GM21528 (cell line): ENCODE measurements at regions not wholly inside any gene's neighbourhood (a gene's known extent, or its start where the extent isn't known, plus 50 kb on each side); places are given as distances from the start of the nearest gene placed in this dataset.
"Not testable (repeated sequence)": the region's sequence is repeated elsewhere in the genome, so short reads cannot be mapped to it uniquely, and the experiment has no call there.

ENCODE experiments used
- ATAC-seq: cut with Tn5 transposase; IDR thresholded peaks from one replicate; pipeline ENCODE4 v1.9.1; 2021; ENCODE audit warnings: mild to moderate bottlenecking, moderate library complexity; ENCODE audit not compliant: unreplicated experiment, low FRiP score

DNA sequence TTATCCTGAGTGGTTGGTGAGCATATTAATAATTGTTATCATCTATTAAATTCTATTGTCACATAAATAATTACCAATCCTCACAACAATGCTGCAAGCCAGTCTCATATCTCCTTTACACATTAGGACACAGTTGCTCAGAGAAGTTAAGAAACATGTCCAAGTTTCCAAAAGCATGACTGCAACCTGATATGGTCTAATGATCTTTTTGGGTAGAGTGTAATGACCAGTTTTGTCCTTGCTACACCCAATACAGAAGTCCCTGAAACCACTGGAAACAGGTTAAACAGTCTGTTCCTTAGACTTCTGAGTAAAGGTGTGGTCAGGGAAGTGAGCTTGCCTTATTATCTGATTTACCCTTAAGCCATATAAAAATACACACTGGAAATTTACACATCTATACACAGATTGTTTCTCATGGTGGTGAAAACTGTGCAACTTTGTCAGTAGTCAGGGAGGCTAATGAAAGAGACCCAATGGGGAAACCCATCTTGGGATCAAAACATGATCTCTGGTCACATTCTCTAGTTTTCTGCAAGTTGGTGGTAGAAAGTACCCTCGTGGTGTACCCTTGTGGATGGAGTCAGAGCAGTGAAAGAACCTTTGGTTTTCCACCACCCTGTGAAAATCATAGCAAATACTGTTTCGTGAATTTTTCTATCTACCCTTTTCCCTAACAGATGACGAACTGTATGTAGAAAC, 146.0 kb upstream of the KLF12 start:
- no peak for ATAC-seq

DNA sequence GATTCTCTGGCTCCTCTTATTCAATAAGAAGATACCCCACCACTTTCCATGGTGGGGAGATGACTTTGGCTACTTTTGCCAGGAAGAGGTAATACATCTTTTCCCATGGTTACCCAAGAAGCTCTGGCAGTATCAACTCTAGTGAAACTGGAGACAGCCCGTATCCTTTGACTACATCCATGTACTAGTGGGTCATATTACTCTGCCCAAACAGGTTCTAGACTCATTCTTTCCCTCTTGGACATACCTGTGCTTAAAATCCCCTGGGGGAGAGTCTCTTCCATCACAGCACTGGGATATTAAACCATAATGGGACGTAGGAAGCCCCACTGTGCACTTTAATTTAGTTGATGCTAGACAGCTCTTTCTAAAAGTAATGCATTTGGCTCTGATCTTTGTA, 144.7 kb upstream of the KLF12 start:
- no peak for ATAC-seq

DNA sequence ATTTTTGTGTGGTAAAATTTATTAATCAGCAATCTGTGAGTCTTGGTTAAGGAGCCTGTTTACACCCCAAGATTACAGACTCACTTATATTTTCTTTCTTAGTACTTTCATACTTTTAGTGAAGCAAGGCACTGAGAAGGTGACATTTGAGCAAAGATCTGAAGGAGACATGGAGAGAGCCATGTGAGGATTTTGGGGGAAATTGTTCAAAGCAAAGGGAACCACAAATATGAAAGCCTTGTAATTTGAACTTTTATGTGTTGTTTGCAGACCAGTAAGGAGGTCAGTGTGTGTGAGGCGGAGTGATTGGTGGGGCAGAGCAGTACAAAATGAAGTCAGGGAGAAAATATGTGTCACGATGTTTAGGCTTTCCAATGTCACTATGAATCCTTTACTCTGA, 140.7 kb upstream of the KLF12 start:
- ATAC-seq = no peak

DNA sequence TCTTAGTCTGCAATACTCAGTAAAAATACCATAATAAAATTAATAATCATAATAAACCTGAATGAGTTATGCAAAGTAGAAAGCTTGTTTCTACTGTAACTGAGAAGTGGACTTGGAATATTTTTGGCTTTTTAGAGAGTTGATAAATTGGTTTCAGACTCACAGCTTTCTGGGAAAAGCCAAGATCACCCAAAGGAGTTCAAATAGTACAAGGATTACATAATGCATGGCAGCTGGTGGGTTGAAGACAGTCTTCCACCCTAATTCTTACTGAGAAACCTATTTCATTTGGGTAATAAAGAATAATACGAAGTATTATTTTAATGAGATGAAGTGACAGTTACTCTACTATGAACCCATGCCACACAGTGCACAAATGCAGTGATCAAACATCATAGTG, 139.4 kb upstream of the KLF12 start:
- ATAC-seq = no peak

DNA sequence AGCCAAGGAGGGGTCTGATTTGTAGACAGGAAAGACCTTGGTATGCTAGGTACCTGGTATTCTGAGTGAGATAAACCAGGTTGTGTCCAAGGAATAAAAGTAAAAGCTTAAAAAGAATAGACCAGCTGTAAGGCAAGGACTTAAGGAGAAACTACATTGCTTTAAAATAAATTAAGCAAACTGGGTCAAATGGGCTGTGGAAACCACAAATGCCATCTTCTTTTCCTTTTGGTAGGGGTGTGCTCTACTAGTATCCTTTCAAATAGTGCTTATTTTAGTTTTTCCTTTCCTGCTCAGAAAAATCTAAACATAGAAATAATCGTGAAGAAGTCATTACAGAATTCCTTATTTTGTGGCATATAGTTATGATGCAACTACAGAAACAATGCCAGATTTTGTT, 138.6 kb upstream of the KLF12 start:
- ATAC-seq = no peak

DNA sequence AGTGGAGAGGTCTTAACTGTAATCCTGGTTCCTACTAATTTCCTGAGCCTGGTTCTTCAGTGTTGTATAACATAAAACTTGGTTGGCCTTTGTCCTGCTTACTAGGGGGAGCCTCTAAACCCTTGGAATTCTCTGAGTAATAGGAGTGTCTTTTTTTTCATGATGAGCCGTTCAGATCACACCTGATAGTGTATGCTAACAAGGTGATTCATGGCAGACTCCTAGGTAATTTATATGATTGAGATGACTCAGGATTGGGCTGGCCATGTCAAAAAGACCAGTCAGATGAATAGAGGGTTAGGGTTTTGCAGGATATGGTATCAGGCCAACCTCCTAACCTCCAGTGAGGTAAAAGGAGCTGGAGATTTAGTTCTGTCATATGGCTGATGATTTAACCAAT, 135.8 kb upstream of the KLF12 start:
- ATAC-seq = no peak

DNA sequence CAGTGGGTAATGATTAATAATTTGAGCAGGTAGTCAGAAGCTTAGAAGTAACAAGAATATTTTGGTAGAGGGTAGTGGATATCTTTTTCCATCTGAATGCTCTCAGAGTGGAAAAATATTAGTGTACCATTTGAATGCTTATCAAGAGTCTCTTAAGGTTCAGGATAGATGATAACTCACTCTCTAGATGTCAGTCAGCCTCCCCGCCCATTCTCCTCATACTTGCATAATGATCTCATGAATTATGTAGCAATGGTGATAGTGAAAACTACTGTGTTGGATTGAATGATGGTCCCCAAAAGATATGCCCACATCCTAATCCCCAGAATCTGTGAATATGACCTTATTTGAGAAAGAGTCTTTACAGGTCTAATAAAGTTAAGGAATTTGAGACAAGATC, 132.7 kb upstream of the KLF12 start:
- ATAC-seq = no peak

DNA sequence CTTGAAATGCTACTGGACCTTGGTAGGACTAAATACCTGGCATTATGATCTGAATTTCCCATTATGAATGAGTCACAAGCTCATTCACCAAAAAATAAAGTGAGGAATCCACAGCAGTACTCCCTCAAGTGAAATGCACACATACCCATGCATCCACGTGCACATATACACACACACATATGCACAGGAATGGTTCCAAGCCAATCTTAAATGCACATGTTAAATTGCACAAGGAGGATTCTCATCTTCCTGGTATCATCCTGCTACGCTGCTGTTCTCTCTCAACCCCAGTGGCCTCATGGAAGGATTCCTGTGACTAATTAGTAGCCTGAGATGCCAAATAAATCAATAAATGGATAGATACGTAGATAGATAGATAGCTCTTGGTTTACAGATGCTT, 132.1 kb upstream of the KLF12 start:
- no peak for ATAC-seq

DNA sequence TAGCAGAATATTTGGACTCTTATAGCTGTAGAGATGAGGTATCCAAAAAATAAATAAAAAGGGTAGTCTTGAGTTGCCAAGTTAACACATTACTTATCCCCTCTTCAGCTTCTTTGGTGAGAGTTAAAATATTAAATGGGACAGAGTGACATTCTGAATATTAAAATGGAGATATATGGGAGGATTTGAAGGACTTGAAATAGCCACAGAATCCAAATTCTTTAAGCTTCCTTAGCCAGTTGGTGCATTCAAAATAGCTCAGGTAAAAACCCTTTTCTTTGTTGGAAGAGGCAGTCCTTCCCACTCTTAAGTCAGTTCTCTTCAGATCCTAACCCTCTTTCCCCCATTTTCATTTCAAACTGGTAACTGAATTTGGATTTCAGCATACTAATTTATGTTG, 130.1 kb upstream of the KLF12 start:
- ATAC-seq = no peak

DNA sequence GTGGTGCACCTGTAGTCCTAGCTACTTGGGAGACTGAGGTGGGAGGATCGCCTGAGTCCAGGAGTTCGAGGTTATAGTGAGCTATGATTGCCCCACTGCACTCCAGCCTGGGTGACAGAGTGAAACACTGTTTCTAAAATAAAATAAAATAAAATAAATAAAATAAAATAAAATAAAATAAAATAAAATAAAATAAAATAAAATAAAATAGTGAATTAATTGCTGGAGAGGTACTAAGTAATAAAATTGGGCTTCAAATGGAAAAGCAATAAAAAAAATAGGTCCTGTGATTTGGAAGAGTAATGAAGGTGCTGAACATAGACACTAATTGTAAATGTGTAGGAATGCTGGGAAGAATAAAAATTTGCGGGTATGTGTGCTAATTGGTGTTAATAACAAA, 126.2 kb upstream of the KLF12 start:
- not testable (repeated sequence) for ATAC-seq

DNA sequence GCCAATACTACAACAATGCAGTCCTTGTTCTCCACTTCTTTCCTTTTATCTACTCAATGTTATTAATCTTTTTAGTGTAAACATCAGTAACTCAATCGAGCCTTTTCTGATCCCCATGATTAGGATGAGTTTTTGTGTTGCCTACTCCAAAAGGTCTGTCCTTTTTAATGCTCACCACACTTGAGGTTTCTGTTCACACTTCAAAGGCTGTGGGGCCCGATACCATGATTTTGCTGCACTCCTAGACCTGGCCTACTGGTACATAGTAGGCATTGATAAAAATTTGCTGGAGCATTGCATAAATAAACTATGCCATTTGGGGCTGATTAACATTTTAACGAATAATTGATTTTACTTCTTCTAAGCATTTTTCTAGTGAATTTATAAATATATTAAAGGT, 125.4 kb upstream of the KLF12 start:
- no peak for ATAC-seq

DNA sequence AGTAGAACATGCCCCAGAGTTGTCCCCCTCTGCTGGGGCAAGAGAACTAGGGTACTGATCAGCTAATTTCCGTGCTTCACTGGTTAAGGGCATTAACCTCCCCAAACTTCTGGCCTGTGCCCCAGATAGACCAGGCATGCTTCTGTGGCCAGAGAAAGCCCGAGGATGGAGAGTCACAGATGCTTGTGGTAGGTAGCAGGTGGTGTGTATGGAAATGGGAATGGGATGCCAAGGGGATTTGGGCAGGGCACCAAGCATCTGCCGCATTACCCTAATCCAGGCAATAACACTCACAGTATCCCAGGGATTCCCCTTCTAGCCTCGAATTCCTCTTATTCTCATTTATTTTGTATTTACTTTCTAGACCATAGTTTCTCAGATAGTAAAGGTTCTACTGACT, 124.8 kb upstream of the KLF12 start:
- ATAC-seq = no peak

DNA sequence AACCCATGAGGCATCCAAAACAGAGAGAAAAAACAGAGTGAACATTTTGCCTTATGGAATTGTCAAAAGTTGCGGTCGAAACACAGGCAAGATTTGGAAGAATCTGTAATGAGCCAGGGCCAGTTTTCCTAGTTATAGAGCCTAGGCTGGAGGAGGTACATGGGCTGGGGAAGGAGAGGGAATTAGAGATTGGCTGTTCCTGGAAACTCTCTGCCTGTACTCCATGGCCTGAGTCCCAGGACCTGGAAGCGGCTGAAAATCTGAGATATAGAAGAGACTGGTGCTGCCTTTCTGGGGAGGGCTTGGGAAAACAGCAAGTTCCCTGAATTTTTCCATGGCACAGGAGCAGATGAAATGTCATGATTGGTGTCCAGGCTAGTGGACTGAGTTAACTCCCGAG, 122.8 kb upstream of the KLF12 start:
- no peak for ATAC-seq

DNA sequence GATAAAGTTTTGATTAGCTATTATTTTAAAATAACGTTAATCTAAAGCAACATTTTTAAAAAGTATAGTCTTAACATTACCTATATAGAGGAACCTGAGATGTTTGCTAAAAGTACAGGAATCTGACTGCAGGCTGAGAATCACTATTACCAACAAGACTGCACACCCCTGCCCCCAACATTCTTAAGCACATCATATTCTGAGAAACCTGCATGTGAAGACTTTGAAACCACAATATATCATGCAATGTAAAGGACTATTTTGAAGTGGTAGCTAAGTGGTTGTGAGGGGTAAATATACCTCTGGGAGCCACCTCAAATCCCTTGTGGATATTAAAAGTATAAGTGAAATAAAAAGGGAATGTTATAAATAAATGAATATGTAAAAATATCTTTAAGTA, 119.0 kb upstream of the KLF12 start:
- ATAC-seq = no peak

DNA sequence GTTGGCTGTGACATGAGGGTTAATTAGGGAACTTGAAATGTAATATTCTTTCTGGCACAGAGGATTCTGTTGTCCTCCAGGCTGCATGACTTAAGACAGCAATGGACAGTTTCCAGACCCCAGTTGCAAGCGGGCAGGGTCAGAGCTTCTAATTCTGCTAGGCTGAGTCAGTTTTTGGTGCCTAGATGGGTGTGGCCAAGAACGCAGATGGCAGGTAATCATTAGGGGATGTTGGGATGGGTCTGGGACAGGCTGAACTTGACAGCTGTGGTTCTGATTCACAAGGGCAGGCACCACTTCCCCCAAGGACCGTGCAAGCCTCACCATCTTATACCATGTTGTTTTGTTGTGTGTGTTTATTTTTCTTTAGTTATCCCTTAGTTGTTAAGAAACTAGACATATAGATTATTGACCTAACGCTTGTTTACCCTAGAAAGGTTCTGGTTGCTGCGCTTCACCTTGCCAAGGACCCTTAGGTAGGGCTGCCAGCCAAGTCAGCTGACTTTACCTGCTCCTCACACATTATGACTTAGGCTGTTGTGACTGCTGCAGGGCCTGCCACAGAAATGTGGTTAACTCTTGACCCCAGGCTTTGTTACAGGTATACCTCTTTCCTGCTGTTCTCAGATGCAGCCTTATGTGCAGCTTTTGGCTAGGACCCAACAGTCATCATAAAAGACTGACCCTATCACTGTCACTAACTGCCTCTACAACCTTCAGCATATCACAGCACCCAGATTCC, 117.7 kb upstream of the KLF12 start:
- no peak for ATAC-seq

DNA sequence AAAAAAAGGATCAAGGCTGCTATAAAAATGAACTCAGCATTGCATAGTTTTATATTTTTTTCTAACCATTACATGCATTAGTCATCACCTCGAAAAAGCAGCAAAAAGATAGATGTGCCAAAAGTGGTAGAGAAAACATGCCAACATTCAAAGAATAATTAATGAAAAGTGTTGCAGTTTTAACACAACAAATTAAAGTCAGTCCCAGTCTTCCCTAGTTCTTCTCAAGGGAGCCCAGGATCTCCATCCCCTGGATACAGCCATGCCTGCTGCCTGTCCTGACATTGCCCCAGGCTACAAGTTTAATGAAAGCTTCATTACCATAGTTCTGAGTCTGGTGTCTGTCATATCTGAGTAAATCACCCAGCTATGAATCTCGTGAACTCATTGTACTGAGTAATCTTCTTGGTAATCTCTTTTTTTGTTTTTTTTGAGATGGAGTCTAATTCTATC, 116.6 kb upstream of the KLF12 start:
- ATAC-seq = no peak

DNA sequence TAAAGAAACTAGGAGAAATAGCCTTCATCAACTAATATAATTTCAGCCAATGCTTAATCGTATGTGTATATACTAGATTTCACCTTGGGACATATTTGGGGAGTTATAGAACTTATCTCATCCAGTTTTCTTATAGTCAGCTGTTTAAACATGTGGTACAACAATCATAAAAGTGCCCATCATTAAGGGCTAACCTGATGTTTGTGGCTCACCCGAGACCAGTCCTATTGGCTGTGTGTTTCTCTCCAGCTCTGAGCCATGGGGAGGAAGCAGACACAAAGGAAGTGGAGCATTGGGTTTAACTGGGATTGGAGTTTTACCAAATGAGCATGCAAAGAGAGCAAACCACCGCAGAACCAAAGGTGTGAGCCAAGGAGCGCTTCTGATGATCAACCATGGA, 114.3 kb upstream of the KLF12 start:
- no peak for ATAC-seq

DNA sequence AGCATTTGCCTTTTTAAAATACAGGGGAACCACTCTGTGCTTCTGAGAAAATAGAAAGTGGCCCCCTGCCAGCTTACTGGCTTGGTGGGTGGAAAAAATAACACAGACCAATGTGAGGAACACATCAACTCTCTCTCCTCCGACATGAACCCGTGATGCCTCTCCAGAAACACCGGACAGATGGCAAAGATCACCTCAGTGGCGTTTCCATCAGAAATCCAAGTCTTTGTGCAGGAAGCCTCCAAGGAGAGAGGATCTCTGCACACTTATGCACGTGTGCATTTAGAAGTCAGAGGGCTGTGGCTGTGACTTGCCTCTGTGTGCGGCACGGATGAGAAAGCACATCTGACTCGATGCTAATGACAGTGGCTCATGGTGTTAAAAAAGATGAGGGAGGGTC, 112.3 kb upstream of the KLF12 start:
- no peak for ATAC-seq

DNA sequence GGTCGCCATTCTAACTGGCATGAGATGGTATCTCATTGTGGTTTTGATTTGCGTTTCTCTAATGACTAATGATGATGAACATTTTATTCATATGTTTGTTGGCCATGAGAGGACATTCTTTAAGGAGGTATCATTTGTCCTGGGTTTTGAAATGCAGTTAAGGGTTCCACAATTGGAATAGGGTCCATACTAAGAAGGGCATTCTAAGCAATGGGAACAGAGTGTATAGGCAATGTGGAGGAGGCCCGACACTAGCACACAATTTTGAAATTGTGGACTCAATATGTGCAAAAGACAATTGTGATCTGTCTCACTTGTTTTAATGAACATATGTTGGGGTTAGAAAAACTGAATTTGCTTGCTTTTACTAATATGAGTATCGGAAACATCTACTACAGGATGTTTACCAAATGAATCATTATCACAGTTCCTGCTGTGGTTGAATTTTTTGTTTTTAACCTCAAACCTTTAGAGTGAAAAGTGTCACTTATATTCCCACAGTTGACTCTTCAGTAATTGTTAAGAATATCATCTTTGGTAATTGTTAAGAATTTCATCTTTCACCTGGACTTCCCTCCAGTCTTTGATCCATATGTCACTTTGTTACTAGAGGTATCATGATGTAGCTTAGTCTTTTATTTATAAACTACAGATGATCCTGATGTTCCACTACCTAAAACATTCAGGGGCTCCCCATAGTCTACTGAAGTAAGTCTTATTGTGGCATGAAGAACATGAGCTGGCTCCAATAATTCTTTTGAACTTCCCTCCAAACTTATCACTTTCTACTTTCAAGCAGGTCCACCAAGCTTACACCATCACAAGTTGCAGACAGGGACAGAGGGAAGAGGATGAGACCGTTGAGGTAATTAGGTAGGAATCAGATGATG, 109.7 kb upstream of the KLF12 start:
- ATAC-seq = no peak

DNA sequence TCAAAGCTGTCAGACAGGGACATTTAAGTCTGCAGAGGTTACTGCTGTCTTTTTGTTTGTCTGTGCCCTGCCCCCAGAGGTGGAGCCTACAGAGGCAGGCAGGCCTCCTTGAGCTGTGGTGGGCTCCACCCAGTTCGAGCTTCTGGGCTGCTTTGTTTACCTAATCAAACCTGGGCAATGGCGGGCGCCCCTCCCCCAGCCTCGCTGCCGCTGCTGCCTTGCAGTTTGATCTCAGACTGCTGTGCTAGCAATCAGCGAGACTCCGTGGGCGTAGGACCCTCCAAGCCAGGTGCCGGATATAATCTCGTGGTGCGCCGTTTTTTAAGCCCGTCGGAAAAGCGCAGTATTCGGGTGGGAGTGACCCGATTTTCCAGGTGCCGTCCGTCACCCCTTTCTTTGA, 107.1 kb upstream of the KLF12 start:
- ATAC-seq = not testable (repeated sequence)

DNA sequence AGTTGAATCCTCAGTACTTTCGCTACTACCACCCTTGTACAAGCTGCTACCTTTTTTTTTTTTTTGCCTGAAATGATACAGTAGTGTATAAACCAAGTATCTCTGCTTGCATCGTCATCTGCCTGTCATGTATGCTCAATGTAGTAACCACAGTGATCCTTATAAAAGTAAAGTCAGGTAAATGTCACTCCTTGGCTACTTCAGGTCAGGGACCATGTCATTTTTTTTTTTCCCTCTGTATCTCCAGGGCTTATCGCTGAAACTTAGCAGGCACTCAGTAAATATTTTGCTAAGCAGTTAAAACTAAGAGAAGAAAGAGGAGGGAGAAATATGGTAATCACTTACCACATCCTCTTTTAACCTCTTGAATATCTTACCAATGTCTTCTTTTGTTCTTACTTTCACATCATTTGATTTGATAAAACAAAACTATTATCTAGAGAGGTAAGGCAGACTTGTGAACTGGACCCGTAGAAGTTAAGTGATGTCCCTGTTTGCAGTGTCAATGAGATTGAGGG, 96.8 kb upstream of the KLF12 start:
- no peak for ATAC-seq
